Endothelial cell of umbilical vein (primary cell): ENCODE measurements at regions not wholly inside any gene's neighbourhood (a gene's known extent, or its start where the extent isn't known, plus 50 kb on each side); places are given as distances from the start of the nearest gene placed in this dataset.

Experiments used
- BruUV-seq: library from RNA; stranded (reverse); fragments of 400-500 nt; replicated peaks from 2 replicates; lab custom pipeline; 2021; lab: Mats Ljungman, UMichigan
- CTCF ChIA-PET: fragments of 300-600, 350-600 bp; sonication (Branson Sonifier 250); formaldehyde crosslinking; loops from one replicate; lab custom pipeline; 2021; ENCODE audit warnings: antibody characterized with exemption, inconsistent platforms; lab: Charles Lee
- POLR2A ChIA-PET: fragments of 300-600, 350-600 bp; sonication (Branson Sonifier 250); formaldehyde crosslinking; loops from one replicate; lab custom pipeline; 2021; ENCODE audit warnings: antibody characterized with exemption, inconsistent platforms; lab: Charles Lee
- DNase-seq: peaks from one replicate; pipeline ENCODE4 v3.0.0-alpha.2; 2011; ENCODE audit warnings: low read depth, low spot score
- FAIRE-seq: peaks from 2 replicates; lab custom pipeline; 2011; peaks lifted over from hg19 to GRCh38; lab: Jason Lieb, UNC
- H2AFZ ChIP-seq: 2 replicates; pipeline ENCODE4 v1.6.0; 2012; ENCODE audit warnings: low read depth, low read length, control low read depth, inconsistent platforms
- H3K27ac ChIP-seq: 2 replicates; pipeline ENCODE4 v1.5.1; 2011; ENCODE audit warnings: low read depth, mild to moderate bottlenecking, control low read depth, low read length, moderate library complexity; ENCODE audit not compliant: insufficient read depth
- H3K27me3 ChIP-seq, 2 experiments: 2 replicates each; pipeline versions ENCODE4 v1.6.0 to v1.6.1; 2011; ENCODE audit warnings: low read length in 2 of 2, mixed read lengths in 1 of 2; ENCODE audit not compliant: control insufficient read depth in 2 of 2, insufficient read depth in 2 of 2
- H3K36me3 ChIP-seq, 2 experiments: 2 replicates in 1 of 2; 3 replicates in 1 of 2; pipeline ENCODE4 v1.5.1; 2011; ENCODE audit warnings: low read length in 2 of 2, mild to moderate bottlenecking in 1 of 2, moderate library complexity in 1 of 2; ENCODE audit not compliant: control insufficient read depth in 2 of 2, insufficient read depth in 2 of 2; ENCODE audit errors: extremely low read depth in 1 of 2
- H3K4me1 ChIP-seq: 3 replicates; pipeline ENCODE4 v1.5.1; 2011; ENCODE audit warnings: mild to moderate bottlenecking, low read length; ENCODE audit not compliant: control insufficient read depth, insufficient read depth; ENCODE audit errors: extremely low read depth
- H3K4me2 ChIP-seq: 2 replicates; pipeline ENCODE4 v1.6.1; 2011; ENCODE audit warnings: low read length, control low read depth, mixed read lengths; ENCODE audit not compliant: insufficient read depth
- H3K4me3 ChIP-seq, 3 experiments: fragments of 200-600 bp in 1 of 3; sonication (generic), shearing (Covaris generic) in 1 of 3; replicated peaks in 1 of 3; 2 replicates each; pipeline ENCODE4 v1.5.1; 2011 to 2016; ENCODE audit warnings: control low read depth in 3 of 3, low read length in 3 of 3, mild to moderate bottlenecking in 2 of 3, inconsistent platforms in 1 of 3, low read depth in 1 of 3, moderate library complexity in 1 of 3; ENCODE audit not compliant: insufficient read depth in 1 of 3
- H3K79me2 ChIP-seq: 2 replicates; pipeline ENCODE4 v1.6.0; 2012; ENCODE audit warnings: low read length, inconsistent platforms; ENCODE audit not compliant: control insufficient read depth, insufficient read depth
- H3K9ac ChIP-seq: replicated peaks from 2 replicates; pipeline ENCODE3; 2011; ENCODE audit warnings: low read length, control low read depth; ENCODE audit not compliant: insufficient read depth; ENCODE audit errors: extremely low read depth
- H3K9me1 ChIP-seq: replicated peaks from 3 replicates; pipeline ENCODE4 v1.6.0; 2011; ENCODE audit warnings: mild to moderate bottlenecking, low read length; ENCODE audit not compliant: control insufficient read depth, insufficient read depth; ENCODE audit errors: extremely low read depth
- H3K9me3 ChIP-seq: replicated peaks from 2 replicates; pipeline ENCODE4 v1.5.1; 2012; ENCODE audit warnings: low read length, inconsistent platforms; ENCODE audit not compliant: control insufficient read depth, insufficient read depth
- H4K20me1 ChIP-seq: replicated peaks from 2 replicates; pipeline ENCODE3; 2011; ENCODE audit warnings: mild to moderate bottlenecking, low read length; ENCODE audit not compliant: control insufficient read depth, insufficient read depth; ENCODE audit errors: extremely low read depth
- EZH2 ChIP-seq: IDR thresholded peaks from 2 replicates; pipeline ENCODE4 v1.6.1; 2012; ENCODE audit warnings: borderline replicate concordance, low read depth, mild to moderate bottlenecking, moderate library complexity, low read length, inconsistent platforms; ENCODE audit not compliant: severe bottlenecking
- FOS ChIP-seq: IDR thresholded peaks from 2 replicates; pipeline ENCODE4 v1.6.1; 2011; ENCODE audit warnings: mild to moderate bottlenecking, low read length, moderate library complexity, borderline replicate concordance; ENCODE audit not compliant: insufficient read depth
- GATA2 ChIP-seq: IDR thresholded peaks from 2 replicates; pipeline ENCODE4 v1.7.0; 2011; ENCODE audit warnings: low read depth, mild to moderate bottlenecking, moderate library complexity, mixed read lengths, low read length; ENCODE audit not compliant: insufficient read length, insufficient read depth
- JUN ChIP-seq: IDR thresholded peaks from 2 replicates; pipeline ENCODE4 v1.6.1; 2011; ENCODE audit warnings: borderline replicate concordance, low read depth; ENCODE audit not compliant: insufficient read length, insufficient read depth
- MYC ChIP-seq: IDR thresholded peaks from one replicate; pipeline ENCODE4 v1.6.1; 2011; ENCODE audit warnings: mild to moderate bottlenecking, low read depth, low read length
- POLR2A ChIP-seq: IDR thresholded peaks from 2 replicates; pipeline ENCODE4 v1.6.1; 2012; ENCODE audit warnings: low read depth, mild to moderate bottlenecking, control low read depth, low read length
- POLR2AphosphoS5 ChIP-seq: IDR thresholded peaks from 2 replicates; pipeline ENCODE4 v1.6.1; 2012; ENCODE audit warnings: low read depth, mild to moderate bottlenecking, control low read depth, low read length, moderate library complexity; ENCODE audit not compliant: insufficient read depth
- dilution Hi-C: fragments of 300-500 bp; cut with MboI; formaldehyde crosslinking; loops from one replicate; pipeline ENCODE4 v1.15.0; 2019; ENCODE audit warnings: low sequenced_read_pairs; ENCODE audit not compliant: extremely low pct_ligation_motif_present
- intact Hi-C: fragments of 100-400 bp; cut with micrococcal nuclease; formaldehyde crosslinking; loops from one replicate; pipeline ENCODE4 v1.10.0; 2022
- TF ChIP-seq, protein P1 (sequence below), 2 donors: IDR thresholded peaks; 1 replicate in 1 of 2; 2 replicates in 1 of 2; pipeline ENCODE4 v1.5.1; 2011; ENCODE audit warnings: low read length in 2 of 2, mild to moderate bottlenecking in 2 of 2, moderate library complexity in 2 of 2, control low read depth in 1 of 2, inconsistent platforms in 1 of 2, low read depth in 1 of 2; ENCODE audit not compliant: insufficient read depth in 1 of 2; ENCODE audit errors: extremely low read depth in 1 of 2
- TF ChIP-seq, protein P2 (sequence below): IDR thresholded peaks from 2 replicates; pipeline ENCODE4 v1.6.1; 2011; ENCODE audit not compliant: insufficient read depth, insufficient read length

DNA sequence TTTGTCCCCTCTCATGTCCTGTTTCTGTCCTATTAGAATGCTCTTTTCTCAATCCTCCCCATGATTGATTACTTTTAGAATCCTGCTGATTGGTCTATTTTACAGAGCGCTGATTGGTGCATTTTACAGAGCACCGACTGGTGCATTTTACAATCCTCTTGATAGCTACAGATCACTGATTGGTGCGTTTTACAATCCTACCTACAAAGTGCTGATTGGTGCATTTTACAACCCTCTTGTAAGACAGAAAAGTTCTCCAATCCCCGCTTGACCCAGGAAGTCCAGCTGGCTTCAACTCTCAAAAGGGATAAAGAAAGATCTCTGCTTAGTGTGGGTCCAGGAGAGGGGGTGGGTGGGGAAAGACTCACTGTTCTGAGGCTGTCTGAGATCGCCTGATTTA, 71.3 kb downstream of the DHRS2 start:
- Histone ChIP-seq H3K4me2 (no peak overlapping the region), H3K27ac (no peak overlapping the region), H3K79me2 (no peaks in the 10 kb centered on the region), H3K9me1 (no peaks in the 10 kb centered on the region), H3K36me3 (no peaks in the 10 kb centered on the region), H3K9me3 (no peaks in the 10 kb centered on the region), H3K27me3 (no peaks in the 10 kb centered on the region), H3K4me1 (no peaks in the 10 kb centered on the region), H2AFZ (no peak overlapping the region), H3K9ac (no peak overlapping the region), H3K4me3 (no peak overlapping the region), H4K20me1 (no peaks in the 10 kb centered on the region)
- TF ChIP-seq POLR2A, result no peak
- no peak for TF ChIP-seq POLR2AphosphoS5
- no peak for TF ChIP-seq GATA2
- no peak for TF ChIP-seq FOS
- no peak for TF ChIP-seq MYC
- ChIA-PET CTCF (interaction anchor here (1.1 kb wide), 1 partner anchor 20 kb away, joined by 3 read pairs; no protein-coding TSS in a partner anchor), POLR2A (no interaction called here)
- no TSS peak for BruUV-seq
- dilution Hi-C loops (no loop called here), intact Hi-C loops (no loop called here)
- FAIRE-seq (no peak), DNase-seq (no peak)

DNA sequence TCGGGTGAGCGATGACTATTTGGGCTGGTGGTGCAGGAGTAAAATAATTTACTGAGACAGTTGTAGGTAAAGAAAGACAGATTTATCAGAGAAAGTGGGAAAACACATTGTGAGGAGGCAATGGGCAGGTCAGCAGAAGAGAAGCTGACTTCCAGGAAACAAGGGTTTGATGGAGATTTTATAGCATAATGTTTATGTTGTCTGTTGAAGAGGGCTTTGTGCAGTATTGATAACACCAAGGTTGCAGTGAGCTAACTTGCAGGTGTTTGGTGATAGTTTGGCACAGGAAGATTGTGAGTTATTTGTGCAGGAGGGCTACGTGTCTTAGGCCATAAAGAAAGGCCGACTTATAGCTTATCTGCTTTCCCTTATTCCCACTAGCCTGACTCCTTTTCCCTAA, 72.2 kb downstream of the DHRS2 start:
- FAIRE-seq, result no peak
- Histone ChIP-seq H3K27me3 (no peaks in the 10 kb centered on the region), H3K9me3 (no peaks in the 10 kb centered on the region), H3K4me2 (no peak overlapping the region), H3K27ac (no peak overlapping the region), H3K79me2 (no peaks in the 10 kb centered on the region), H3K4me3 (no peak overlapping the region), H3K9me1 (no peaks in the 10 kb centered on the region), H3K36me3 (no peaks in the 10 kb centered on the region), H4K20me1 (no peaks in the 10 kb centered on the region), H2AFZ (no peak overlapping the region), H3K4me1 (no peaks in the 10 kb centered on the region), H3K9ac (no peak overlapping the region)
- CTCF ChIA-PET, result no interaction called here
- no TSS peak for BruUV-seq
- DNase-seq, result no peak
- intact Hi-C loops, result no loop called here
- POLR2A ChIA-PET, result no interaction called here
- dilution Hi-C loops, result no loop called here
- no peak for TF ChIP-seq JUN
- no peak for TF ChIP-seq POLR2AphosphoS5
- TF ChIP-seq MYC, result no peak
- TF ChIP-seq GATA2, result no peak
- no peak for TF ChIP-seq POLR2A
- TF ChIP-seq, protein P1, sequence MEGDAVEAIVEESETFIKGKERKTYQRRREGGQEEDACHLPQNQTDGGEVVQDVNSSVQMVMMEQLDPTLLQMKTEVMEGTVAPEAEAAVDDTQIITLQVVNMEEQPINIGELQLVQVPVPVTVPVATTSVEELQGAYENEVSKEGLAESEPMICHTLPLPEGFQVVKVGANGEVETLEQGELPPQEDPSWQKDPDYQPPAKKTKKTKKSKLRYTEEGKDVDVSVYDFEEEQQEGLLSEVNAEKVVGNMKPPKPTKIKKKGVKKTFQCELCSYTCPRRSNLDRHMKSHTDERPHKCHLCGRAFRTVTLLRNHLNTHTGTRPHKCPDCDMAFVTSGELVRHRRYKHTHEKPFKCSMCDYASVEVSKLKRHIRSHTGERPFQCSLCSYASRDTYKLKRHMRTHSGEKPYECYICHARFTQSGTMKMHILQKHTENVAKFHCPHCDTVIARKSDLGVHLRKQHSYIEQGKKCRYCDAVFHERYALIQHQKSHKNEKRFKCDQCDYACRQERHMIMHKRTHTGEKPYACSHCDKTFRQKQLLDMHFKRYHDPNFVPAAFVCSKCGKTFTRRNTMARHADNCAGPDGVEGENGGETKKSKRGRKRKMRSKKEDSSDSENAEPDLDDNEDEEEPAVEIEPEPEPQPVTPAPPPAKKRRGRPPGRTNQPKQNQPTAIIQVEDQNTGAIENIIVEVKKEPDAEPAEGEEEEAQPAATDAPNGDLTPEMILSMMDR (IDR thresholded peaks at IDR 0.05; ENCODE audit: extremely low read depth in 1 of 2, insufficient read depth in 1 of 2, low read depth in 1 of 2, low read length in 2 of 2), result no peak
- TF ChIP-seq, protein P2, sequence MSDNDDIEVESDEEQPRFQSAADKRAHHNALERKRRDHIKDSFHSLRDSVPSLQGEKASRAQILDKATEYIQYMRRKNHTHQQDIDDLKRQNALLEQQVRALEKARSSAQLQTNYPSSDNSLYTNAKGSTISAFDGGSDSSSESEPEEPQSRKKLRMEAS, result no peak
- no peak for TF ChIP-seq FOS
- TF ChIP-seq EZH2, result no peak
